Gastroesophageal sphincter (tissue), 4 donors: ENCODE measurements at regions not wholly inside any gene's neighbourhood (a gene's known extent, or its start where the extent isn't known, plus 50 kb on each side); places are given as distances from the start of the nearest gene placed in this dataset.

ENCODE experiments used
- ATAC-seq: fragments of 150-250 bp; one replicate; pipeline ENCODE4 v1.9.1; 2016; ENCODE audit warnings: mild to moderate bottlenecking, moderate library complexity
- H3K27ac ChIP-seq, 4 donors: fragments of 200-600 bp; sonication (generic) in 3 of 4; 1 replicate in 3 of 4; 2 replicates in 1 of 4; pipeline ENCODE4 v1.5.1; 2016 to 2019
- H3K27me3 ChIP-seq: fragments of 200-600 bp; sonication (generic); one replicate; pipeline ENCODE4 v1.5.1; 2019
- H3K36me3 ChIP-seq, 2 donors: fragments of 200-600 bp; sonication (generic); one replicate each; pipeline ENCODE4 v1.5.1; 2019; ENCODE audit warnings: control low read depth in 1 of 2
- H3K4me1 ChIP-seq, 3 donors: fragments of 200-600 bp; sonication (generic); 1 replicate in 2 of 3; 2 replicates in 1 of 3; pipeline ENCODE4 v1.5.1; 2016 to 2019; ENCODE audit warnings: control low read depth in 2 of 3
- H3K4me3 ChIP-seq, 2 donors: fragments of 200-600 bp; sonication (generic); one replicate each; pipeline ENCODE4 v1.5.1; 2019; ENCODE audit warnings: mild to moderate bottlenecking in 1 of 2, moderate library complexity in 1 of 2
- H3K9me3 ChIP-seq, 3 donors: fragments of 200-600 bp; sonication (generic); one replicate each; pipeline ENCODE4 v1.5.1; 2017 to 2019; ENCODE audit warnings: control low read depth in 2 of 3
- EP300 ChIP-seq: sonication (generic); formaldehyde crosslinking; IDR thresholded peaks from one replicate; pipeline ENCODE4 v1.6.1; 2017; ENCODE audit warnings: antibody characterized with exemption, mild to moderate bottlenecking
- POLR2A ChIP-seq, 2 donors: fragments of 450-650 bp; IDR thresholded peaks; one replicate each; pipeline ENCODE4 v1.6.1; 2017; ENCODE audit warnings: antibody characterized with exemption in 2 of 2, mild to moderate bottlenecking in 2 of 2, moderate library complexity in 1 of 2
- POLR2AphosphoS5 ChIP-seq: sonication (generic); formaldehyde crosslinking; IDR thresholded peaks from one replicate; pipeline ENCODE4 v1.6.1; 2017; ENCODE audit warnings: antibody characterized with exemption
- WGBS, 2 donors: methylation state at CpG; one replicate each; pipeline ENCODE4 v1.1.5; 2018; ENCODE audit warnings: low coverage in 1 of 2; 5-methylcytosine and 5-hydroxymethylcytosine counted together
- TF ChIP-seq, protein P1 (sequence below), 4 experiments: fragments of 200-600 bp in 2 of 4; fragments of 450-650 bp in 2 of 4; sonication (generic) in 1 of 4; IDR thresholded peaks; one replicate each; pipeline ENCODE4 v1.5.1; 2017 to 2019; ENCODE audit warnings: antibody characterized with exemption in 4 of 4, mild to moderate bottlenecking in 2 of 4, moderate library complexity in 2 of 4

DNA sequence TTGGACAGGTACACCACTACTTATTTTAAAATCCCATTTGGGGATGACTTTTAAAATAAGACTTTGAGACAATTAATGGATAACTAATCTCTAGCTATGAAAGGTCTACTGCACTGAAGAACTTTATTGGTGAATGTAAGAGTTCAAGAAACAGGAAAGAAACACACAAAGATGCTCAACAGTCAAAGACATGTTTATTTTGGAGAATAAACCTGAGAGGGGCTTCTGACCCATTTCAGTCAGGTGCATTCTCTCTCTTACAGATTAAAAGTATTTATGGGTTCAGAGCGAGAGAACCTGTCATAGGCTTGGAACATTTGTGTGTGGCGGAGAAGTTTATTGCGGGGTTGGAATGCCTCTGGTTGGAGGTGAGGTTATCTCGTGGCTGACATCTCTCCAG lies 94.3 kb upstream of the USP29 start:
- no peaks in the 10 kb centered on the region for H3K36me3 ChIP-seq
- no peak for ATAC-seq
- H3K27ac ChIP-seq = no peak overlapping the region
- no peak for TF ChIP-seq POLR2AphosphoS5
- TF ChIP-seq, protein P1, sequence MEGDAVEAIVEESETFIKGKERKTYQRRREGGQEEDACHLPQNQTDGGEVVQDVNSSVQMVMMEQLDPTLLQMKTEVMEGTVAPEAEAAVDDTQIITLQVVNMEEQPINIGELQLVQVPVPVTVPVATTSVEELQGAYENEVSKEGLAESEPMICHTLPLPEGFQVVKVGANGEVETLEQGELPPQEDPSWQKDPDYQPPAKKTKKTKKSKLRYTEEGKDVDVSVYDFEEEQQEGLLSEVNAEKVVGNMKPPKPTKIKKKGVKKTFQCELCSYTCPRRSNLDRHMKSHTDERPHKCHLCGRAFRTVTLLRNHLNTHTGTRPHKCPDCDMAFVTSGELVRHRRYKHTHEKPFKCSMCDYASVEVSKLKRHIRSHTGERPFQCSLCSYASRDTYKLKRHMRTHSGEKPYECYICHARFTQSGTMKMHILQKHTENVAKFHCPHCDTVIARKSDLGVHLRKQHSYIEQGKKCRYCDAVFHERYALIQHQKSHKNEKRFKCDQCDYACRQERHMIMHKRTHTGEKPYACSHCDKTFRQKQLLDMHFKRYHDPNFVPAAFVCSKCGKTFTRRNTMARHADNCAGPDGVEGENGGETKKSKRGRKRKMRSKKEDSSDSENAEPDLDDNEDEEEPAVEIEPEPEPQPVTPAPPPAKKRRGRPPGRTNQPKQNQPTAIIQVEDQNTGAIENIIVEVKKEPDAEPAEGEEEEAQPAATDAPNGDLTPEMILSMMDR (IDR thresholded peaks at IDR 0.05) = no peak
- no peak for TF ChIP-seq POLR2A (IDR thresholded peaks at IDR 0.05)
- TF ChIP-seq EP300 = no peak
- H3K4me3 ChIP-seq = no peak overlapping the region
- peaks cover 8% of the 10 kb centered on the region for H3K27me3 ChIP-seq
- no peaks in the 10 kb centered on the region for H3K4me1 ChIP-seq
- H3K9me3 ChIP-seq = peaks cover 0 to 19% (median 0%) of the 10 kb centered on the region in 3 donors
- WGBS, 2 donors = 65 to 88% methylated on average over 4 of the region's 4 CpGs

DNA sequence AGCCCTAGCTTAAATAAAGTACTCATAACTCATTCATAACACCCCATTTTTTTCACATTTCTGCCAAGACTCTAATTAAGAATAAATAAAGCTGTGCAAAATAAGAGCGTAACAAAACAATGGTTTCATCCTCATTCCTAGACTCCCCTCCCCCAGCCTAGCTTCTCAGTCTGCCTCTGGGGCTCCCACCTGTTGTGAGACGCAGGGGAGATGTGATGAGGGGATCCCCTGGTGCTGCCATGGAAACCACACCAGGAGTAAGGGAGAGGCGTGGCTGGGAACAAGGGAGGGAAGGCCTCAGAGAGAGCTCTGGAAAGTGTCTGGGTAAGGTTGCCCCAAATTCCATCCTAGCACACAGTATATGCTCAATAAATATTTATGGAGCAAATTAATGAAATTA lies 93.3 kb upstream of the USP29 start:
- Histone ChIP-seq H3K36me3 (no peaks in the 10 kb centered on the region), H3K27me3 (peaks cover 8% of the 10 kb centered on the region), H3K27ac (no peak overlapping the region), H3K9me3 (peaks cover 0 to 21% (median 0%) of the 10 kb centered on the region in 3 donors), H3K4me1 (no peaks in the 10 kb centered on the region), H3K4me3 (no peak overlapping the region)
- no peak for TF ChIP-seq POLR2AphosphoS5
- TF ChIP-seq EP300 = no peak
- TF ChIP-seq, protein P1 (IDR thresholded peaks at IDR 0.05) = no peak
- no peak for TF ChIP-seq POLR2A (IDR thresholded peaks at IDR 0.05)
- WGBS, 2 donors = 73% methylated on average over 3 of the region's 3 CpGs; no CpG with 5 or more reads in 1 of the 2 donors
- ATAC-seq = no peak

DNA sequence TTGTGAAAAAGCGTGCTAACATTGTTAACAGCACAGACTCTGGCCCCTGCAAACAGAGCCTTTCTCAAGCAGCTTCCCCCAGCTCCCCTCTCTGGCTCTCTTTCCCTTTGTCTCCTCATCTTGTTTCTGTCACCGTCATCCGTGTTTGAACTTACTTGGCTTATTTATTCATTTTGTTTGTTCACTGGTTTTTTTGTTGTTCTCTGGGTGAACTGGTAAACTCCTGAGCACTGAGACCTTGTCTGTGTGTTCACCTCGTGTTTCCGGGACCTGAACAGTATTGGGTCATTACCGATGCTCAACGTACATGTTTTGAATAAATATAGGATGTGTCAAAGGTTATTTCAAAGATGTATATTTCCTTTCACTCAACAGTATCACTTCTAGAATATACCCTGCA lies 92.4 kb upstream of the USP29 start:
- ATAC-seq = no peak
- Histone ChIP-seq H3K27ac (no peak overlapping the region), H3K36me3 (no peaks in the 10 kb centered on the region), H3K4me3 (no peak overlapping the region), H3K4me1 (no peaks in the 10 kb centered on the region), H3K27me3 (peaks cover 8% of the 10 kb centered on the region), H3K9me3 (peaks cover 0 to 21% (median 0%) of the 10 kb centered on the region in 3 donors)
- TF ChIP-seq POLR2AphosphoS5 (no peak), EP300 (no peak), POLR2A (IDR thresholded peaks at IDR 0.05) (no peak)
- TF ChIP-seq, protein P1 (IDR thresholded peaks at IDR 0.05) = no peak
- WGBS, 2 donors = 80 to 81% methylated on average over 7 of the region's 7 CpGs

DNA sequence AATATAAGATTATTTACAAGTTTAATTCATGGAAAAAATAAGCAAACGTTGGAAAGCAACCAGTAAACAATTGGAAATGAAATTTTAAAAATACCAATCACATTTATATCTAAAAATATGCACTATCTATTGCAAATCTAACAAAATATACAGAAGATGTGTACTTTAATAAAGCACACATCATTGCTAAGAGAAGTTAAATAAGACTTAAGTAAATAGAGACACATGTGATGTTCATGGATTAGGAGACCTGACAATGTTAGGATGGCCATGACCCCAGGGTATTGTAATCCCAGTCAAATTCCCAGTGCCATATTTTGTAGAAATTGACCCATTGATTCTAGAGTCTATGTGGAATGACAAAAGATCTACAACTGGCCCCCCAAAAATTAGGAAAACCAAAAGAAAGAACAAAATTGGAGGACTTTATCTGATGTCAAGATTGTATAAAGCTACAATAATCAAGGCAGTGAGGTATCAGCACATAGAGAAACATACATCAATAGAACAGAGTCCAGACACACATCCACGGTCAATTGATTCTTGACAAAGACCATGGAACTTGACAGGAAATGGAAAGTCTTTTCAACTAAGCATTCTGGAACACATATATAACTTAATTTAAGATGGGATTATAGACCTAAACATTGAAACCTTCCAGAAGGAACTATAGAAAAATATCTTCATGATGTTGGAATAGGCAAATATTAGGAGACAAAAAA lies 90.8 kb upstream of the USP29 start:
- peaks cover 0 to 21% (median 0%) of the 10 kb centered on the region in 3 donors for H3K9me3 ChIP-seq
- H3K4me1 ChIP-seq = no peaks in the 10 kb centered on the region
- H3K27ac ChIP-seq = no peak overlapping the region
- H3K27me3 ChIP-seq = peaks cover 8% of the 10 kb centered on the region
- 48 to 67% methylated on average over 2 of the region's 2 CpGs for WGBS, 2 donors
- H3K4me3 ChIP-seq = no peak overlapping the region
- ATAC-seq = no peak
- TF ChIP-seq EP300 (no peak), POLR2AphosphoS5 (no peak), POLR2A (IDR thresholded peaks at IDR 0.05) (no peak)
- TF ChIP-seq, protein P1 (IDR thresholded peaks at IDR 0.05) = no peak
- H3K36me3 ChIP-seq = no peaks in the 10 kb centered on the region

DNA sequence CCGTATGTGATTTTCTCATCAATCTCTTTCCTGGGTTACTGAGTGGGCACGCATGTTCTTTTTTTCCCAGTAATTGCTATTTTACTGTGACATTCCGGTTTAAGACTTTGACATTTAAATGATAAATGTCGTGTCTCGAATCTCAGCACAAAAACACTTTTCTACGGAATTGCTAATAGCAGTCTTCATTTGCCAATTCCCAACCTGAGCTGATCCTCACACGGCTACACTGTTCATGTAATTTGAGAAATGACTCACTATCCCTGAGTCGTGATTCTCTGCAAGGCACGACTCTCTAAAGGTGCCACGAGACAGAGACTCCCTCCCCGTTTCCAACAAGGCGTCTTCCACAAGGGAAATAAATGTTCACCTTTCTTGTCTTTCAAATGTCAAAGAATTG lies 88.7 kb upstream of the USP29 start:
- 59 to 63% methylated on average over 6 to 12 of the region's 12 CpGs for WGBS, 2 donors
- H3K9me3 ChIP-seq = peaks cover 0 to 14% (median 0%) of the 10 kb centered on the region in 3 donors
- no peak for ATAC-seq

More for the DNA sequence above, 88.7 kb upstream of the USP29 start:
- Histone ChIP-seq H3K27ac (no peak overlapping the region), H3K4me3 (no peak overlapping the region), H3K27me3 (no peaks in the 10 kb centered on the region), H3K4me1 (no peaks in the 10 kb centered on the region), H3K36me3 (no peaks in the 10 kb centered on the region)
- TF ChIP-seq POLR2A (IDR thresholded peaks at IDR 0.05) = no peak
- TF ChIP-seq EP300 = no peak
- no peak for TF ChIP-seq POLR2AphosphoS5
- TF ChIP-seq, protein P1 (IDR thresholded peaks at IDR 0.05) = no peak
